ENCODE measurements at regions not wholly inside any gene's neighbourhood (a gene's known extent, or its start where the extent isn't known, plus 50 kb on each side); places are given as distances from the start of the nearest gene placed in this dataset.

- TF ChIP-seq ZBTB7A (IDR thresholded peaks at IDR 0.05; ENCODE audit: low read depth) (no peak), REST (IDR thresholded peaks at IDR 0.05; ENCODE audit: low read depth) (no peak), CEBPB (IDR thresholded peaks at IDR 0.05) (no peak), TCF12 (IDR thresholded peaks at IDR 0.05; ENCODE audit: low read depth) (no peak), CREB1 (IDR thresholded peaks at IDR 0.05; ENCODE audit: low read depth) (no peak), EP300 (IDR thresholded peaks at IDR 0.05; ENCODE audit: borderline replicate concordance) (no peak)
- TF ChIP-seq, protein P1, sequence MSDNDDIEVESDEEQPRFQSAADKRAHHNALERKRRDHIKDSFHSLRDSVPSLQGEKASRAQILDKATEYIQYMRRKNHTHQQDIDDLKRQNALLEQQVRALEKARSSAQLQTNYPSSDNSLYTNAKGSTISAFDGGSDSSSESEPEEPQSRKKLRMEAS (IDR thresholded peaks at IDR 0.05) = no peak
Observed at GRCh38 chr21:25426580-25426979, 180.7 kb downstream of the MRPL39 start.
